ENCODE measurements at regions not wholly inside any gene's neighbourhood (a gene's known extent, or its start where the extent isn't known, plus 50 kb on each side); places are given as distances from the start of the nearest gene placed in this dataset.

DNA sequence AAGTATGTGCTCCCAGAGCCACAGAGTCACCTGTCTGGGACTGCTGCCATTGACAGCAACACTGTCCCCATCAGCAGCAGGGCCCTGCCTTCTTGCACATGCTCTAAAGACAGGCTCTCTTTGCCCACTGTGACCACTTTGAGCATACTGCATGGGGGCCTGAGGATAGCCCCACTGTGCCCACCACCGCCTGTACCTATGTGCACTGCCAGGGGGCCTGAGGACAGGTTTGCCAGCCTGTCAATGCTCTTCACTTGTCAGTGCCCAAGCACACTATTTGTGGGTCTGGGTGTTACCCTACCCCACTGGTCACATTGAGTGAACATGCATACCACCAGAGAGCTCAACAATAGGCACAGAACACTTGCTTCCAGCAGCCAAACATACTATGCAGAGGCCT is 1137.0 kb upstream of the FANCL start:
- TF ChIP-seq, protein P1, sequence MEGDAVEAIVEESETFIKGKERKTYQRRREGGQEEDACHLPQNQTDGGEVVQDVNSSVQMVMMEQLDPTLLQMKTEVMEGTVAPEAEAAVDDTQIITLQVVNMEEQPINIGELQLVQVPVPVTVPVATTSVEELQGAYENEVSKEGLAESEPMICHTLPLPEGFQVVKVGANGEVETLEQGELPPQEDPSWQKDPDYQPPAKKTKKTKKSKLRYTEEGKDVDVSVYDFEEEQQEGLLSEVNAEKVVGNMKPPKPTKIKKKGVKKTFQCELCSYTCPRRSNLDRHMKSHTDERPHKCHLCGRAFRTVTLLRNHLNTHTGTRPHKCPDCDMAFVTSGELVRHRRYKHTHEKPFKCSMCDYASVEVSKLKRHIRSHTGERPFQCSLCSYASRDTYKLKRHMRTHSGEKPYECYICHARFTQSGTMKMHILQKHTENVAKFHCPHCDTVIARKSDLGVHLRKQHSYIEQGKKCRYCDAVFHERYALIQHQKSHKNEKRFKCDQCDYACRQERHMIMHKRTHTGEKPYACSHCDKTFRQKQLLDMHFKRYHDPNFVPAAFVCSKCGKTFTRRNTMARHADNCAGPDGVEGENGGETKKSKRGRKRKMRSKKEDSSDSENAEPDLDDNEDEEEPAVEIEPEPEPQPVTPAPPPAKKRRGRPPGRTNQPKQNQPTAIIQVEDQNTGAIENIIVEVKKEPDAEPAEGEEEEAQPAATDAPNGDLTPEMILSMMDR (conservative IDR thresholded peaks at IDR 0.05), result no peak
- no peak for TF ChIP-seq EZH2 (IDR thresholded peaks at IDR 0.05; ENCODE audit: low read depth)

All from PC-9 (cell line).